ENCODE measurements at regions not wholly inside any gene's neighbourhood (a gene's known extent, or its start where the extent isn't known, plus 50 kb on each side); places are given as distances from the start of the nearest gene placed in this dataset.

- TF ChIP-seq GATA2 (IDR thresholded peaks at IDR 0.05; ENCODE audit: low read depth, low read length) (no peak), GATA3 (IDR thresholded peaks at IDR 0.05; ENCODE audit: low read depth, low read length) (no peak)
These were observed 364.8 kb upstream of the GALNTL6 start for GRCh38 chr4:171448358-171448757.

All from SH-SY5Y (cell line).